Lower leg skin (tissue), 3 donors: ENCODE measurements at regions not wholly inside any gene's neighbourhood (a gene's known extent, or its start where the extent isn't known, plus 50 kb on each side); places are given as distances from the start of the nearest gene placed in this dataset.

Source experiments
- POLR2A ChIP-seq, 2 donors: fragments of 450-650 bp; IDR thresholded peaks; one replicate each; pipeline ENCODE4 v1.6.1; 2016 to 2017; ENCODE audit warnings: antibody characterized with exemption in 2 of 2, mild to moderate bottlenecking in 1 of 2, moderate library complexity in 1 of 2
- TF ChIP-seq, protein P1 (sequence below), 3 donors: fragments of 450-650 bp; IDR thresholded peaks; one replicate each; pipeline ENCODE4 v1.5.1; 2016; ENCODE audit warnings: antibody characterized with exemption in 3 of 3, mild to moderate bottlenecking in 3 of 3, moderate library complexity in 2 of 3

DNA sequence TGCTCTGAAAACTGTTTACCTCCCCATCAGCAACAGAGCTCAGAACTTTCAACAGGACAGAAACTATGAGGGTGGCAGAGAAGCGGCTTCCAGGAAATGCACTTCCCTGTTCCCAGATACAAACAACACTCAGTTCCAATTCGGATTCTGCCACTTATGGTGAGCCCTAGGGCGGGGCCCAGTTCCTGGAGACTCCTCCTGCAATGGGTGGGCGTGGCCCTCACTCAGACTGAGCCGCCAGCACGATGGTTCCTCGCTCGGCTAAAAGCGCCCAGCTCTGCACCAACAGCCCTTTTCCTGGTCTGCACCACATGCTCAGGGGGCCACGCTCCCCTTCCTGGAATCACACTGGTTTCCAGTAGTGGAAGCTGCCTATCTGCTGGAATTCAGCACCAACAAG lies 314.1 kb downstream of the CTTN start:
- TF ChIP-seq, protein P1, sequence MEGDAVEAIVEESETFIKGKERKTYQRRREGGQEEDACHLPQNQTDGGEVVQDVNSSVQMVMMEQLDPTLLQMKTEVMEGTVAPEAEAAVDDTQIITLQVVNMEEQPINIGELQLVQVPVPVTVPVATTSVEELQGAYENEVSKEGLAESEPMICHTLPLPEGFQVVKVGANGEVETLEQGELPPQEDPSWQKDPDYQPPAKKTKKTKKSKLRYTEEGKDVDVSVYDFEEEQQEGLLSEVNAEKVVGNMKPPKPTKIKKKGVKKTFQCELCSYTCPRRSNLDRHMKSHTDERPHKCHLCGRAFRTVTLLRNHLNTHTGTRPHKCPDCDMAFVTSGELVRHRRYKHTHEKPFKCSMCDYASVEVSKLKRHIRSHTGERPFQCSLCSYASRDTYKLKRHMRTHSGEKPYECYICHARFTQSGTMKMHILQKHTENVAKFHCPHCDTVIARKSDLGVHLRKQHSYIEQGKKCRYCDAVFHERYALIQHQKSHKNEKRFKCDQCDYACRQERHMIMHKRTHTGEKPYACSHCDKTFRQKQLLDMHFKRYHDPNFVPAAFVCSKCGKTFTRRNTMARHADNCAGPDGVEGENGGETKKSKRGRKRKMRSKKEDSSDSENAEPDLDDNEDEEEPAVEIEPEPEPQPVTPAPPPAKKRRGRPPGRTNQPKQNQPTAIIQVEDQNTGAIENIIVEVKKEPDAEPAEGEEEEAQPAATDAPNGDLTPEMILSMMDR (IDR thresholded peaks at IDR 0.05): no peak
- TF ChIP-seq POLR2A (IDR thresholded peaks at IDR 0.05): no peak
